Lower lobe of right lung (tissue), 2 donors: ENCODE measurements at regions not wholly inside any gene's neighbourhood (a gene's known extent, or its start where the extent isn't known, plus 50 kb on each side); places are given as distances from the start of the nearest gene placed in this dataset.
"Not testable (repeated sequence)": the region's sequence is repeated elsewhere in the genome, so short reads cannot be mapped to it uniquely, and the experiment has no call there.

Experiments
- ATAC-seq, 2 donors: fragments of 200-7000 bp; cut with Tn5 transposase; one replicate each; pipeline ENCODE4 v1.9.1; 2020 to 2022; ENCODE audit warnings: mild to moderate bottlenecking in 2 of 2, moderate library complexity in 2 of 2
- DNase-seq: peaks from one replicate; pipeline ENCODE4 v3.0.0-alpha.2; 2020
- H3K27ac ChIP-seq: fragments of 200-600 bp; one replicate; pipeline ENCODE4 v1.8.0; 2022
- H3K27me3 ChIP-seq: fragments of 200-600 bp; one replicate; pipeline ENCODE4 v1.8.0; 2022; ENCODE audit warnings: low read depth
- H3K36me3 ChIP-seq: fragments of 200-600 bp; one replicate; pipeline ENCODE4 v1.8.0; 2022; ENCODE audit warnings: mild to moderate bottlenecking
- H3K4me1 ChIP-seq: fragments of 200-600 bp; one replicate; pipeline ENCODE4 v1.8.0; 2022
- H3K4me3 ChIP-seq: fragments of 200-600 bp; one replicate; pipeline ENCODE4 v1.8.0; 2022; ENCODE audit warnings: mild to moderate bottlenecking
- H3K9me3 ChIP-seq: fragments of 200-600 bp; one replicate; pipeline ENCODE4 v1.8.0; 2022
- CTCF ChIP-seq: fragments of 200-600 bp; IDR thresholded peaks from one replicate; pipeline ENCODE4 v1.8.0; 2022; ENCODE audit warnings: antibody characterized with exemption, mild to moderate bottlenecking
- intact Hi-C: fragments of 100-400 bp; cut with DNase I; formaldehyde crosslinking; loops from one replicate; pipeline ENCODE4 v1.11.0; 2022
- donor health status: DM: no; HTN: yes; CAD: no; lungs with severe emphysema.

GRCh38 chr17:21540502-21540901 lies 151.8 kb upstream of the KCNJ18 start:
- no peak for TF ChIP-seq CTCF
- no peaks in the 10 kb centered on the region for H3K27me3 ChIP-seq
- intact Hi-C loops: no loop called here
- no peak overlapping the region for H3K27ac ChIP-seq
- ATAC-seq (no peak), DNase-seq (no peak)
- no peaks in the 10 kb centered on the region for H3K4me1 ChIP-seq
- H3K4me3 ChIP-seq: no peak overlapping the region
- H3K36me3 ChIP-seq: peaks cover 5% of the 10 kb centered on the region
- H3K9me3 ChIP-seq: peaks cover 13% of the 10 kb centered on the region

GRCh38 chr17:21542070-21542469 lies 150.3 kb upstream of the KCNJ18 start:
- Histone ChIP-seq H3K27ac (no peak overlapping the region), H3K4me1 (no peaks in the 10 kb centered on the region), H3K36me3 (peaks cover 5% of the 10 kb centered on the region), H3K4me3 (no peak overlapping the region), H3K27me3 (no peaks in the 10 kb centered on the region), H3K9me3 (peaks cover 12% of the 10 kb centered on the region)
- no peak for DNase-seq
- intact Hi-C loops: no loop called here
- ATAC-seq: no peak
- TF ChIP-seq CTCF: no peak

GRCh38 chr17:21542991-21543390 lies 149.3 kb upstream of the KCNJ18 start:
- TF ChIP-seq CTCF: no peak
- Histone ChIP-seq H3K27ac (no peak overlapping the region), H3K36me3 (peaks cover 5% of the 10 kb centered on the region), H3K4me1 (no peaks in the 10 kb centered on the region), H3K27me3 (no peaks in the 10 kb centered on the region), H3K9me3 (peaks cover 6% of the 10 kb centered on the region), H3K4me3 (no peak overlapping the region)
- DNase-seq (peak; percentile 53), ATAC-seq (peak in 1 of 2 donors; percentile 51)
- intact Hi-C loops: no loop called here

- no peak for DNase-seq
- no peak for TF ChIP-seq CTCF
Measured at GRCh38 chr17:21545064-21545463, 147.3 kb upstream of the KCNJ18 start.

GRCh38 chr17:21548236-21548635 lies 144.1 kb upstream of the KCNJ18 start:
- Histone ChIP-seq H3K27me3 (no peaks in the 10 kb centered on the region), H3K4me3 (no peak overlapping the region), H3K36me3 (peaks cover 5% of the 10 kb centered on the region), H3K4me1 (peaks cover 28% of the 10 kb centered on the region), H3K9me3 (no peaks in the 10 kb centered on the region), H3K27ac (no peak overlapping the region)
- intact Hi-C loops: no loop called here
- no peak for TF ChIP-seq CTCF
- DNase-seq (no peak), ATAC-seq (no peak)

More at GRCh38 chr17:21545064-21545463, 147.3 kb upstream of the KCNJ18 start:
- no peak for ATAC-seq
- H3K27me3 ChIP-seq: no peaks in the 10 kb centered on the region
- intact Hi-C loops: no loop called here
- no peaks in the 10 kb centered on the region for H3K9me3 ChIP-seq
- H3K36me3 ChIP-seq: peaks cover 5% of the 10 kb centered on the region
- no peak overlapping the region for H3K27ac ChIP-seq
- H3K4me1 ChIP-seq: peaks cover 11% of the 10 kb centered on the region
- no peak overlapping the region for H3K4me3 ChIP-seq

- no peak for TF ChIP-seq CTCF
- no peak overlapping the region for H3K4me3 ChIP-seq
- DNase-seq (no peak), ATAC-seq (no peak)
- H3K27me3 ChIP-seq: no peaks in the 10 kb centered on the region
- H3K4me1 ChIP-seq: peaks cover 28% of the 10 kb centered on the region
- no peak overlapping the region for H3K27ac ChIP-seq
- intact Hi-C loops: no loop called here
- no peaks in the 10 kb centered on the region for H3K36me3 ChIP-seq
- H3K9me3 ChIP-seq: no peaks in the 10 kb centered on the region
Measured at GRCh38 chr17:21549107-21549687, 143.1 kb upstream of the KCNJ18 start.

- H3K36me3 ChIP-seq, H3K9me3 ChIP-seq, DNase-seq, intact Hi-C loops, H3K27me3 ChIP-seq, ATAC-seq, H3K27ac ChIP-seq: not testable (repeated sequence)
- Histone ChIP-seq H3K4me3 (peak overlapping the region; percentile 77), H3K4me1 (peaks cover 28% of the 10 kb centered on the region)
Measured at GRCh38 chr17:21550031-21550430, 142.3 kb upstream of the KCNJ18 start.
